Dedifferentiated amniotic fluid mesenchymal stem cell (primary cell): ENCODE measurements at regions not wholly inside any gene's neighbourhood (a gene's known extent, or its start where the extent isn't known, plus 50 kb on each side); places are given as distances from the start of the nearest gene placed in this dataset.

Source experiments
- DNase-seq: peaks from one replicate; pipeline ENCODE4 v3.0.0-alpha.2; 2016; ENCODE audit errors: extremely low spot score

DNA sequence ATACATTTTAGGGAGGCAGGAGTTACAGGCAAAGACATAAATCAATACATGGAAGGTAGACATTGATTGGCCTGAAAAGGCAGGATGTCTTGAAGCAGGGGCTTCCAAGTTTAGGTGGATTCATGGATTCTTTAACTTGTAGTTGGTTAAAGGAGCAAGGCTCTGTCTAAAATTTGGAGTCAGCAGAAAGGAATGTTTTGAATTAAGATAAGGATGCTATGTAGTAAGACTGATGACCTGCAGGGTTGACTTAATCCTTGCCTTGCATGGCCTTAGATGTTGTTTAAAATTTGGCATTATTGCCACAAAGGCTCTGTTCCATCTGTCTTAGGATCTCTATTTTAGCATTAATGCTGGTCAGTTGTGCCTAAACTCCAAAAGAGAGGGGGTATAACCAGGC lies 171.3 kb downstream of the C5orf15 start:
- DNase-seq = no peak

DNA sequence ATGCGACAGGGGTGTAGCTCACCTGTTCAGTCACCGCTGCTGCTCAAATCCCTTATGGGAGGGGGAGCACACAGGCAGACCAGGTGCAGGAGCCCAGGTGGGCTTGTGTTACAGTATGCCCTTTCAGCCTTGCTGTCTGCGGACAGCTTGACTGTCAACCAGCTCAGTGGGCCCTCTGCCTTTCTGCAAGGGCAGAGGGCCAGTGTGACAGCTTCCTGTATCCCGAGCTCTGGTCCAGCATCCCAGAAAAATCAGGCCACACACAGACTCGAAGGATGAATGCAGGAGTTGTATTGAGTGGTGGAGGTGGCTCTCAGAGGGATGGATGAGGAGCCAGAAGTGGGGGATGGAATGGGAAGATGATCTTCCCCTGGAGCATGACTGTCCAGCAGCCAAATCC lies 172.2 kb downstream of the C5orf15 start:
- DNase-seq = no peak

DNA sequence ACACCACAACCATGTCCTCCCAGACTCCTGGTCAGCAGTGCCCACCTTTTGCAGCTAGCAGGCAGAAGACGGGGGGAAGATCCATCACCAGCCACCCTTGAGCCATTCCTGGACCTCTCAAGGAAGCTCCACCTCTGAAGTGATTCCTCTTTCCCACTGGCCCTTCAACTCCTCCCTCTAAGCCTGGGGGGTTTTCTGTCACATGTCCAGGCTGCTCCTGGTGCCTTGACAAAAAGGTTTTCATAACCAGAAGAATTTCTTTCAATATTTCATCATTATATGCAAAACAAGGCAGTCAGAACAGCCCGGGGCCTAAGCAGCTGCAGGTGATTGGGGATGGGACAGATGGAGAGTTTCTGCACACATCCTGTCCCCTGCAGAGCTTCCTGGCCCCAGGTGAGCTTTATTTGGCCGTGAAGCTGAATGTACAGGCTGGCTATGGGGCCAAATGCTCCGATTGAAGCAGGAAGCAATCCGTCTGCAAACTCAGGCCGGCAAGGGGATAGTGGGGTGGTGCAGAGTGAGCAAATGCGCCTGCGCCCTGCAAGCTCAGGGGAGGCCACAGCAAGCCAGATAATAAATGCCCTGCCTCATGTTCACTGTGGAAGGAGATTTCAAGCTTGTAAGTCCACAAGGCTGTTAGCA lies 173.5 kb downstream of the C5orf15 start:
- no peak for DNase-seq

DNA sequence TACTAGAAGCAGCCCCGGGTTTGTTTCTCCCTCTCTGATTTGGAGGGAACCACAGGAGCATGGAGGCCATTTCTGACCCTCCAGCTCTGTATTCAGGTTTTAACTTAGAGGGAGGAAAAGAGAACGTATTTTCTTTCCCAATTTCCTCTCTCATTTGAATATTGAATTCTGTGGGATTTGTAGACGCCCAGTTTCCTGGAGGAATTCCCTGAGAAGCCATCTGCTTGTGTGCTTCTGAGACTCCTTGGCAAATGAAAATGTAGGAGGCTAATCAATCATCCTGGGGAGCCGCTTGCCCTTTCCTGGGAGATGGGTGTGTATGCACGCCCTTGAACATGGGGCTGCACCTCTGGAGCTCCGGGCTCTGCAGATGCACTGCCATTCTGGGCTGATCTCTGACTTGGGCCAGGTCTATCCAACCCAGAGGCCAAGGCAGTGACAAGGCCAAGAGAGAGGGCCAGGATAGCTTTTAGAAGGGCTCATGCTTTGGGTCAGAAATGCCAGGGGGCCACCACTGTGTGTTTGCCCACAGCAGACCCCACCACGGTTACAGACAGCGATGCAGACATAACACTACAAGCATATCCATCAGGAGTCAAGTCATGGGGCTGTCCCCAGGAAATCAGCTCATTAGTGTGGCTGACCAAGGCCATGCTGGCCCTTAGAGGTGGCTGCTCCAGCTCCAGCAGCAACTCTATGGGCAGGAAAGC lies 174.5 kb downstream of the C5orf15 start:
- DNase-seq = no peak

DNA sequence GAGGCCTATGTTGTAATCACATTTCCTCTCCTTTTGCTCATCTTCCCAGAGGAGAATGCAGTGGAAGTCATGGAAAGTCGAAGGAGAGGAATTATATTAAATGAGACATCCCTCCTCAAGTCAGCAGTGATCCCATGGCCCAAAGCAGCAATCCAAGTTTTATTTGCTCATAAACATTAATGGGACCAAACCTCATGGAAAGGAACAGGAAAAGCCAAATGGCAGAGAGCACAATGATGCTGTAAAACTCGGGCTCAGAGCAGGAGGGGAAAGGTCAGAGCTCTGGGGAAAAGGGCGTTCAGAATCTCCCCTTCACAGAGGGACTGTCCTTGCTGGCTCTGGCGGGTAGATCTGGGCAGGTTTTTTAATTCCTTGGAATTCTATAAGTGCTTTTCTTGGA lies 175.8 kb downstream of the C5orf15 start:
- no peak for DNase-seq

DNA sequence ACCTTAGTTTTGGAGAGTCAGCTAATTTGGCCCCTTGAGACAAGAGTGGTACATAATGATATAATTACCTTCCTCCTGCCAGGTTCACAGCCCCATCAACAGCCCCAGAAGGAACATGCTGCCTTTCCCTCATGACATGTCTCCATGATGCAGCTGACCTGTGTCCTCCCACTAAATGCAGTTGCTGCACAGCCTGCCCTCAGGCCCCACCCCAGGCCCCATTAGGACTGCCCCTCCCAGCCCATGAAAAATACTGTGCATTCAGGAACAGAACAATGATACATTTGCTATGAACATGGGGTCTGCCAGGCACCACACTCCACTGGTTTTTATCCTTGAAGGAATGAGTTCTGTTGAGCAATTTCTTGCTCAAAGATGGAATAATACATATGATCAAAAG lies 176.4 kb downstream of the C5orf15 start:
- DNase-seq = no peak

DNA sequence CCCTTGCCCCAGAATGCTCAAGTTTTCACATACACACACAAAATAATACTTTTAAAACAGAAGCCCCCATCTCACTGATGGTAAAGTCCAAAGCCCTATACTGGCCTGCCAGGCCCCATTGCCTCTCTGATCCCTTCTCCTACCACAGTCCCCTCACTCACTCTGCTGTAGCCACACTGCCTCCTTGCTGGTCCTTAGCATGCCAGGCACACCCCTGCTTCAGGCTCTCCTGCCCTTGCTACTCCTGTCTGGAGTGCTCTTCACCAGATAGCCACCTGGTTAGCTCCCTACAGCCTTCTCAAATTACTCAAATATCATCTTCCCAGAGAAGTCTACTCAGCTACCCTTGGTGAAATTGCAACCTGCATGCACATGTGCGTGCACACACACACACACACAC lies 177.5 kb downstream of the C5orf15 start:
- no peak for DNase-seq

DNA sequence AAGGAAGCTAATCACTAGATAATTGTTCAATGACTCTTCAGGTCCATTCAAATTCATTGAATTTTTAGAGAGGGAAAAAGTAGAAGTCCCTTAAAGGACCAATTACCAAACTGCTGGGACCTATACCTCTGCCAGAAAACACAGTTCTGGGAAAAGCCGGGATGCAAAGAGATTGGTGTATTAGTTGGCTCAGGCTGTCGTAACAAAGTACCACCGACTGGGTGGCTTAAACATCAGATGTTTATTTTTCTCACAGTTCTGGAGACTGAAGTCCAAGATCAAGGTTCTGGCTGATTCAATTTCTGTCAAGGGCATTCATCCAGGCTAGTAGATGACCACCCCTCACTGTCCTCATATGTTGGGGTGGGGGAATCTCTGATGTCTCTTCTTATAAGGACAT lies 177.1 kb upstream of the FSTL4 start:
- DNase-seq = no peak

DNA sequence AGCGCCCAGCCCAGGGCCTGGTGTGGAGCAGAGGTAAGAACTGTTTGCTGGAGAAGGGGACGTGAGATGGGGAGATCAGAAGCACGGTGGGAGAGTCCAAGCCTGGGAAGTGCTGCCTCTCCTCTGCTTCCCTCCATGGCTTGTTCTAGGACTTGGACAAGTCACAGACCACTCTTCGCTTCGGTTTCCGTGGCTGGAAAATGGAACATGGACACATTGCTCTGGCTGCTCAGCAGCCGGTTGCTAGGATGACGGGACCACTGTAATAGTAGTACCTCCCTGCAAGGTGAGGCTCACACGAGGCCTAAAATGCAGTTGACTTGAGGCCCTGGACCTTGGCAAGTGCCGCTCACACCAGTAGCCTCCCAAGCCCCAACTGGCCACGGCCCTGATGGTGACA lies 175.8 kb upstream of the FSTL4 start:
- no peak for DNase-seq

DNA sequence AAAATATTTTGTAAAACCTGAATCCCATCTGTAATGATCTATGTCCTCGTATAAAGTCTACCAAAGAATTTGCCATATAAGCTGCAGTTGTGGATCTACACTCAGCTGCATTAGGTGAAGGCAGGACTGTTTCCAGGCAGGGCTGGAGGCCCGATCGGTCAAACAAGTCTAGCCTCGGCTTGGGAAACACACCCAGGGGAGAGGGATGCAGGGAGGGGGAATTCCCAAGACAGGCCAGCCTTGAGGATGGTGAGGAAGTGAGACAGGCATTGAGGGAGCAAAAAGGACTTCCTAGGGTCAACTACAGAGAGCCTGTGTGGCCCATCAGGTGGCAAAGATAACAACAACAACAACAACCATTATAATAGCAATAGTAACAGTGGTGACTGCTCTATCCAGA lies 174.1 kb upstream of the FSTL4 start:
- no peak for DNase-seq

DNA sequence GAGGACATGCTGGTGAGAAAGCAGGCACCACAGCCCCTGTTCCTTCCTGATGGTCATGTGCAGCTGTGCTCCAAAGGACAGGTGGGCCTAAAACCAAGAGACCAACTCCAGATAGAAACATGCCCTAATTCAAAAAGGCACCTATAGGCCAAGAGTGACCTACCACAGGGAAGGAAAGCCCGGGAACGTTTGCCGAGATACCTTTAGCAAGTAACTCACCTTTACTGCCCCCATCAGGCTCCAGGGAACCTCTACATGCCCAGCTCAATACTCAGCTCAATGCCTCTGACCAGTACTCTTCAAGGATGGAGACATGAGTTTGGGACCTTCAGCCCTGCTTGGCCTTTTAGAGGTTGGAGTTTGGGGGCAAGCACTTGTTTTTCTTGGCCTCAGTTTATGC lies 172.8 kb upstream of the FSTL4 start:
- no peak for DNase-seq

DNA sequence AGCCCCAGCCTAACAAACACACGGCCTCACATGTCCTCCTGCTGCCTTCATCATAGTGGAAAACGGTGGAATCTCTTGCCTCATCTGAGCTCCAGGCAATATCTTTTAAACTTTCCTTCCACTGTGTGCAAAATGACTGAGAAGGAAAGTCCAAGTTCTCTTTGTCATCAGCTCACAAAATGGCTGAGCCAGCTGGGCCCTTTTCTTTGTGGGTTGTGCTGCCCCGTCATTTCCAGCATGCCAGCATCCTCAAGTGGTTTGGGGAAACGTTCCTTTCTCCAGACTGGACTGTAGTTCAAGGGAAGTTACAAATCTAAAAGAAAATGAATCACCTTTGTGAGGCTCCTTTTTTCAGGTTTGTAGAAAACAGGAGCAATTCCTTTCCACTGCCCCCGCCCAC lies 171.1 kb upstream of the FSTL4 start:
- DNase-seq = no peak

DNA sequence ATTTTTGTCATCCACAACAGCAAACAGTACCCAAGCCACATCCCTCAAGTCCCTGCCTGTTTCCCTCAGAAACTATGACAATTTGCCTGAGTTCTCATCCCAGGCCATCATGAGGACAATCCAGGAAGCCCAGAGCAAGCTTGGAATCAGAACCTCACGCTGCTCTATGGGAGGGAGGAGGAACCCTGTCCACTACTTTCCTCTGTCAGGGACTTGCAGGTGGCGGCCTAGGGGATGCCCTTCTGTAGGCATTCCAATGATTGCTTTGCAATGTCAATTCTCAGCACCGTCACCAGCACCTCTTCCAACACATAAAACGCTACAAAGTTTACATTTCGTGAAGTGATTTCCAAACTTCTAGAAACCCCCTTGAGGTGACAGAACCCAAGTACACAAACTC lies 170.4 kb upstream of the FSTL4 start:
- no peak for DNase-seq

DNA sequence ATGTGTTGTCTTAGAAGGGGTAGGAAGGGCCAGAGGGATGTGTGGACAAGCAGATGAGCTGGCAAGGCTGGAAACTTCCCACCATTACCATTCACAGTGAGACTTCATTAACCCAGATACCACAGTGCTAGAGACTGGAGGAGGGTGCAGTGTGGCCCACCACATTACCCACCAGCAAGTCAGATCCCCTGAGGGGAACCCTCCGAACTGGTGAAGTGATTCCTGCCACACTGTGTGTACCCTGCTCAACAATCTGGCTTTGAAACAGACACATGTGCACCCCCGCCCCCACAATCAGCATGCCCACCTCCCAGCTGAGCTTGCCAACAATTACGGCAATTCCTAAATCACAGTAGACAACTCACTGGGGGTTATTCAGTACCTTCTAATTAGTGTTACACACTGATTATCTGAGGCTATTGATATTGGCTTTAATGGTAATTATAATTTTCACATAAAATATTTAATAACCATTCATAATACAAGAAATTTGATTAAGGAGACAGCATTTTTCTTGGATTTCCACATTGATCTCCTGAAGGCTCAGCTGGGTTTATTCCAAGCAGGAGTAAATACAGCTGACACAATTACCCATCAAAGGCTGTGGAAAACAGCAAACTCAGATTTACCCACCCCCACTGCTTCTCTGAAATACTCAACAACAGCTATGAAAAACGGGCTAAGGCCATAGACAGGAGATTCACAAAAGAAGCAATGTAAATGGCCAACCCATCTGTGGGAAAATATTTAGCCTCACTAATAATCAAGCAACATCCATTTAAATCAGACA lies 169.3 kb upstream of the FSTL4 start:
- DNase-seq = no peak

DNA sequence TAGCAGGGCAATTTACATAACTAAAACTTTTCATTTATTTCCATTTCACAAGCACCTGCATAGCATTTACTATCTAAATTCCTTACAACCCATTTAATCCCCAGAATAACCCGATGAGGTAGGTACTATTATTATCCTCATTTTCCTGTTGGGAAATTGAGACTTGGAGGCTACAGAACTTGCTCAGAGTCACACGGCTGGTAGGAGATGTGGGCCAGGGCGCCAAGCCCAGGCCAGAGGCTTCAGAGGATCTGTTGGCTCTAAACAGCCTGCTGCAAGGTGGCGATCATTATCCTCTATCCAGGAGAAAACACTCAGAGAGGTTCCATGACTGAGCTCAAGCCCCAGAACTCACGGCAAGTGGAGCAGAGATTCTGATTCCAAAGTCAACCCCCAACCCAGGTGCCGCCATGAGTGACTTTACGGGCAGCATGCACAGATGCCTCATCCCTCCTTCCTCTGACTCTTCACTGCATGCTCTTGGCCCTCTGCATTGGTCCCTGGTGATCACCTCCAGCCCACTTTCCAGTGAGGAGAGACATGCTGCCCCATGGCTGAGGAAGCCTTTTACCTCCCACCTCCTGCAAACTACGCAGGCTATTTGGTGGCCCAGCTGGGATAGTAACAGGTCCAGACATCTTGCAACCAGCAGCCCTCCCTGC lies 168.4 kb upstream of the FSTL4 start:
- no peak for DNase-seq

DNA sequence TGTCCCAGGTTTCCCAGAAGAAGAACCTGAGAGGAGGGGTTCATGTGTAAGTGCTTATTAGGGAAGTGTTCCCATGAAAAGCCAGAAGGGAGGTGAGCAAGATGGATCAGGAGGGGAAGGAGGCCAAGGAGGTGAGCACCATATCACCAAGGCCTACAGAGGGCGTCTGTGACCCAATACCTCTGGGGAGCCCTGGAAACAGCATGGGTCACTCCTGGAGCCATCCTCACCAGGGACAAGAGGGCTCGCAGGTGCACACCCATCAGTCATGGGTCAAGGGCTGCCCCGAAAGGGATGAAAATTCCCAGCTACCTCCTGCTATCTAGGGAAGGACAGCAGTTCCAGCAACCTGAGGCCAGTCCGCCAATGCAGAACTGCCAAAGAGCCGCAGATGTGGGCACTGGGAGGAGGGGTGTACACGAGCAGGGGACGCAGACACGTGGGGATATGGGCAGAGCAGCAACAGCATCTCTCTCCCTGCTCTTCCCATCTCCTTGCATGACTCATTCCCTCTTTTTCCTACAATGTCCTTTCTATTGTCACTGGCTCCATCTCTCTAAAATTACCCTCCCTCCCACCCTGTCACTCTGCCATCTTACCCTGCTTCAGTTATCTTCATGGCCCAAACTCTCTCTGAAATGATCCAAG lies 167.6 kb upstream of the FSTL4 start:
- no peak for DNase-seq

DNA sequence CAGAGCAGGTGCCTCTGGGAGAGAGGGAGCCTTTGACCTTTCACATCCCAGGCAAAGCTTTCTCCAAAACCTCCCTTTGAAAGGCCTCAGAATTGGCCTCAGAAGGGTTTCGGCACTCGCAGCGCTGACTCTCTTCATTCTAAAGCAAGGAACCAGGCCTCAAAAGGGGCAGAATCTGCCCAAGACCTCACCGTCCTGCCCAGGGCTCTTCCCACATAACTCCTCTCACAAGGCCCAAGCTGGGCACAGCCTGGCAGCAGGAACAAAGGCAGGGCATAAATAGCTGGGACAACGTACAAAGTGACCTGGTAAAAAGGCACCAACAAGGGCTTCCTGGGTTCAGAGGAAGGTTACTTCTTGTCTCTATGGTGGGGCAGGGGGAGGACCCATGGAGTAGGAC lies 166.3 kb upstream of the FSTL4 start:
- DNase-seq = no peak

DNA sequence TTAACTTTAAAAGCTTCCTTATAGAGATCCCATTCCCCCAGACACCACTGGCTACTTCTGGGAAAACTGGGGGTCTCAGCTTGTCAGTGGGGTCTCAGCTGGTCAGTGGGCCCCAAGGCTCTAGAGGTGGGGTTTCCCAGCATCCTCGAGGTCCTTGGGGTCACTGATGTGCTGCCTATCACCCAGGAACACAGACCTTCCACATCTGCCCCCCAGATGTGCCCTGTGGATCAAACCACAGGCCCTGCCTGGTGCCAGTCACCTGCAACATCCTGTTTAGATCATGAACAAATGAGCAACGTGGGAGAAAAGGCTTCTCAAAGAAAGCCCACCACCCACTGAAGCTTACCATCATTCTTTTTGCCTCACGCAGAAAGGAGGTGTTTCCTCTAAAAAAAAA lies 165.6 kb upstream of the FSTL4 start:
- DNase-seq = no peak

DNA sequence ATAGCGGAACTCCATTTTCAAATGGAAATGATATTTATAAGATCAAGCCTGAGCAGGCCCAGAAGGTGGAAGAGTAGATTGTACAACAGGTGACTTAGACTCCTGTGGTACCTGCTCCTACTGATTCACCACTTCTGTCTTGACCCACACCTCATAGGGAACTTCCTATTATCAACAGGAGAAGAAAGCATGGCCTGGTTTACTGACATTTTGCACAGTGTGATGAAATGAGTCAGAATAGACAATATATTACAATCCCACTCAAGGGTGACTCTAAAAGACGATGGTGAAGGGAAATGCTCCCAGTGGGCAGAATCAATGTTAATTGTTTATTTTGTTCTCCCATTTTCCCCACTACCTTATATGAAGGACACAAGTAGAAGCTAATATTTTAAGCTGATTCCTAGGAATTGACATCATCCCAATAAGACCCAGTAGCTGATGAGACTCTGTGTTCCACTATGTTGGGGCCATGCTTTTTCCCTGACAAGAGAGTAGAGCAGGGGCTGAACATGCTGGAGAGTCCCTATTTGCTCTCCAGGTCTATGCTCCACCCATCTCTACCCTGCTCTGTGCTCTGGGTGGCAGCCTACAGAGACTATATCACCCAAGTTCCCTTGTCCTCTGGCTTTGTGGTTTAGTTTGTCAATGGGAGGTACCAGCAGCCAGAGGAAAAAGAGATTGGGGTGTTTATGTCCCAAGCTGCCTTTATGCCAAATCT lies 163.4 kb upstream of the FSTL4 start:
- no peak for DNase-seq

DNA sequence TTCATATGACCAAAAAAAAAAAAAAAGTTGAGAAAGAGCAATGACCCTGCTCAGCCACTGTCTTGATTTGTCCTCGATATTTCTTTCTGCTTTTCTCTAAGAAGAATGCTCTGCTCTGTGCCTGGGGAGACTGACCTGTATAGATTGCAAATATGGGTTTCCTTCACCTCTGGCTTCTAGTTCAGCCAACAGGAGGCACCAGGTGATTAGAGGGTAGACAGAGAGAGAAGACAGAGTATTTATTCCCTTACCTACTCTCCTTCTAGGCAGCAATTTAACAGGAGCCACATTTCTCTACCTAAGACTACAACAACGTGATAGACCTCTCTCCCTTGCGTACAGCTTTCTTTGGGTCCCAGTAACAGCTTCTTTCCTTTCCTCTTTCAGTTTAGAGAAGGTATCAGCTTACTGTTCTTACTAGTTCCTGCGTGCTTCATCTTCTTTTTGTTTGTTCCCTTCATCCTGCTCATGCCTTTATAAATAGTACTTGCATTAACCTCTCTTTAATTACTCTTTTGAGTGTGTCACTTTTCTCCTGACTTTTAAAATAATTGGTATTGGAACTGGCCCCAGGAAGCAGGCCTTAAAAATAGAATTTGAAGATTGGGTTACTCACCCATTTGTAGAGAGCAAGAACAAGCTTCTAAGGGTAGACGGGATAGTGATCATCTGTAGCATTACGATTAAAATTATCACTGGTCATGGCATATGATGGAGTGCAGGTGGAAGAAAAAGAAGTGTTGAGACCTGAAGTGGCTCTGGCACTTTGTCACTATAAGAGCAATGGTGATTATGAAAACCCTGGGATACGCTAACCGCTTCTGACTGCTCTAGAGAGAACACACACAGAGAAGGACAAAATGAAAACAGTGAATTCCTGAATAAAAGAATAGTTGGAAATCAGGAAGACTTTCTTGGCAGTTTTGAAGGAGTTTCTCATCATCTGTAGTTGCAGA lies 161.2 kb upstream of the FSTL4 start:
- no peak for DNase-seq
